Loucy (cell line): ENCODE measurements at regions not wholly inside any gene's neighbourhood (a gene's known extent, or its start where the extent isn't known, plus 50 kb on each side); places are given as distances from the start of the nearest gene placed in this dataset.

ENCODE experiments used
- H2AFZ ChIP-seq: fragments of 200-600 bp; sonication (generic); 2 replicates; pipeline ENCODE4 v1.6.0; 2016; ENCODE audit warnings: antibody characterized with exemption, mild to moderate bottlenecking, low read length, moderate library complexity
- H3F3A ChIP-seq: fragments of 200-600 bp; 2 replicates; pipeline ENCODE4 v1.6.0; 2016; ENCODE audit warnings: antibody characterized with exemption, low read depth, mild to moderate bottlenecking
- H3K27me3 ChIP-seq: fragments of 200-600 bp; sonication (generic); 2 replicates; pipeline ENCODE4 v1.6.1; 2014; ENCODE audit warnings: low read length, mild to moderate bottlenecking; ENCODE audit not compliant: insufficient read depth, poor library complexity, severe bottlenecking
- H3K36me3 ChIP-seq: fragments of 200-600 bp; sonication (generic); 2 replicates; pipeline ENCODE4 v1.6.1; 2016; ENCODE audit warnings: low read length; ENCODE audit not compliant: insufficient read depth
- H3K4me1 ChIP-seq: fragments of 200-600 bp; sonication (generic); 2 replicates; pipeline ENCODE4 v1.5.1; 2014; ENCODE audit warnings: low read length, mild to moderate bottlenecking; ENCODE audit not compliant: insufficient read depth, poor library complexity, severe bottlenecking
- H3K4me2 ChIP-seq: fragments of 200-600 bp; sonication (generic); 2 replicates; pipeline ENCODE4 v1.6.0; 2014; ENCODE audit warnings: antibody characterized with exemption, low read length, low read depth, mild to moderate bottlenecking; ENCODE audit not compliant: poor library complexity, severe bottlenecking
- H3K4me3 ChIP-seq: fragments of 200-600 bp; sonication (generic); 2 replicates; pipeline ENCODE4 v1.5.1; 2014; ENCODE audit warnings: low read length, mild to moderate bottlenecking, mixed read lengths; ENCODE audit not compliant: poor library complexity, severe bottlenecking
- H3K79me2 ChIP-seq: fragments of 200-600 bp; sonication (generic); 2 replicates; pipeline ENCODE4 v1.6.1; 2014; ENCODE audit warnings: low read length; ENCODE audit not compliant: insufficient read depth
- H3K9ac ChIP-seq: fragments of 200-600 bp; sonication (generic); 2 replicates; pipeline ENCODE4 v1.6.0; 2014; ENCODE audit warnings: mild to moderate bottlenecking, low read depth, low read length, moderate library complexity; ENCODE audit not compliant: poor library complexity, severe bottlenecking
- H3K9me2 ChIP-seq: fragments of 200-600 bp; sonication (generic); replicated peaks from 2 replicates; pipeline ENCODE4 v1.6.1; 2016; ENCODE audit warnings: low read depth, low read length, mixed read lengths
- H3K9me3 ChIP-seq: fragments of 200-600 bp; sonication (generic); 2 replicates; pipeline ENCODE4 v1.6.1; 2014; ENCODE audit warnings: mild to moderate bottlenecking, antibody characterized with exemption, low read length, low read depth; ENCODE audit not compliant: insufficient read depth
- H4K20me1 ChIP-seq: fragments of 200-600 bp; sonication (generic); 2 replicates; pipeline ENCODE4 v1.6.0; 2014; ENCODE audit warnings: antibody characterized with exemption, low read length, mild to moderate bottlenecking; ENCODE audit not compliant: insufficient read depth, poor library complexity, severe bottlenecking
- EZH2phosphoT487 ChIP-seq: fragments of 200-600 bp; IDR thresholded peaks from 2 replicates; pipeline ENCODE4 v1.6.1; 2018; ENCODE audit warnings: antibody characterized with exemption, mild to moderate bottlenecking, moderate library complexity, borderline replicate concordance
- TF ChIP-seq, protein P1 (sequence below): fragments of 200-600 bp; sonication (generic); conservative IDR thresholded peaks from 2 replicates; pipeline ENCODE4 v1.5.1; 2014; ENCODE audit warnings: mild to moderate bottlenecking, antibody characterized with exemption, low read length

DNA sequence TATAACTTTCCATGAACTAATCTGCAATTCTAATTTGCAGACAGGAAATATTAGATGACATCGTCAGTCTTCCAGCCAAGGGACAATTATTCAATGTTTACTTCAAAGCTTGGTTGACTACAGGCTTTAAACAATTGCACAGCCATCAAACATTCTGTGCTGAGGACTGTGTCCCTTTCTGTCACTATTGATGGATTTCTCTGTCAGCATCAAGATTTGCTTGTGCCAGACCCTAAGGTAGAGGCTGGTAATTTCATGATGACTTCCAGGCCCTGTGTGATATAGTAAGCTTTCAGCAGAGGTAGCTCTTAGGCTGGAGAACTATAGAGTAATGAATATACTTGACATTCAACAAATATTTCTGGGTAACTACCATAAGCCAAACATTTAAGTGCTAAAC lies 229.3 kb upstream of the ACTBL2 start:
- TF ChIP-seq, protein P1, sequence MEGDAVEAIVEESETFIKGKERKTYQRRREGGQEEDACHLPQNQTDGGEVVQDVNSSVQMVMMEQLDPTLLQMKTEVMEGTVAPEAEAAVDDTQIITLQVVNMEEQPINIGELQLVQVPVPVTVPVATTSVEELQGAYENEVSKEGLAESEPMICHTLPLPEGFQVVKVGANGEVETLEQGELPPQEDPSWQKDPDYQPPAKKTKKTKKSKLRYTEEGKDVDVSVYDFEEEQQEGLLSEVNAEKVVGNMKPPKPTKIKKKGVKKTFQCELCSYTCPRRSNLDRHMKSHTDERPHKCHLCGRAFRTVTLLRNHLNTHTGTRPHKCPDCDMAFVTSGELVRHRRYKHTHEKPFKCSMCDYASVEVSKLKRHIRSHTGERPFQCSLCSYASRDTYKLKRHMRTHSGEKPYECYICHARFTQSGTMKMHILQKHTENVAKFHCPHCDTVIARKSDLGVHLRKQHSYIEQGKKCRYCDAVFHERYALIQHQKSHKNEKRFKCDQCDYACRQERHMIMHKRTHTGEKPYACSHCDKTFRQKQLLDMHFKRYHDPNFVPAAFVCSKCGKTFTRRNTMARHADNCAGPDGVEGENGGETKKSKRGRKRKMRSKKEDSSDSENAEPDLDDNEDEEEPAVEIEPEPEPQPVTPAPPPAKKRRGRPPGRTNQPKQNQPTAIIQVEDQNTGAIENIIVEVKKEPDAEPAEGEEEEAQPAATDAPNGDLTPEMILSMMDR = no peak
- no peak for TF ChIP-seq EZH2phosphoT487
- no peak overlapping the region for H3K9ac ChIP-seq
- no peak overlapping the region for H3K4me3 ChIP-seq
- no peaks in the 10 kb centered on the region for H3F3A ChIP-seq
- H3K27me3 ChIP-seq = no peaks in the 10 kb centered on the region
- H3K9me3 ChIP-seq = no peaks in the 10 kb centered on the region
- H4K20me1 ChIP-seq = no peaks in the 10 kb centered on the region
- H2AFZ ChIP-seq = no peak overlapping the region
- no peaks in the 10 kb centered on the region for H3K79me2 ChIP-seq
- H3K4me1 ChIP-seq = peaks cover 5% of the 10 kb centered on the region
- no peaks in the 10 kb centered on the region for H3K9me2 ChIP-seq
- H3K36me3 ChIP-seq = no peaks in the 10 kb centered on the region
- H3K4me2 ChIP-seq = no peak overlapping the region

DNA sequence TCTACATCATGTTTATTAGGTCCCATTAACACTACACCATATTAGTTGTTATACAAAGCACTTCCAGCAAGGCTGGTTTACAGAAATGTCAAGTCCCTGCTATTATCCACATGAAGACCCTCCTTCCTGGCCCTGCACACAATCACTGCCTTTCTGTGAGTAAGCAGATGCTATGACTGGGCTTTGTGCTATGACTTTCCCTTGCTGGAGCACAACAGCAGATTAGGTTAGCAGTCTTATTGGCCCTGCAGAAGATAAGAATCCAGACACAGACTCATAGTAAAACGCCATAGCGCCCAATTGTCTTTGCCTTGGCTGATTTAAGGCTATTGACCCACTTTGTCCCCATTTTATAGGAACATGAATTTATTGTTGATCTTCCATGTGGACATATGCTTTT lies 228.9 kb upstream of the ACTBL2 start:
- Histone ChIP-seq H3K9ac (no peak overlapping the region), H3K4me1 (peaks cover 9% of the 10 kb centered on the region), H3K79me2 (no peaks in the 10 kb centered on the region), H2AFZ (no peak overlapping the region), H3K27me3 (no peaks in the 10 kb centered on the region), H3K9me2 (no peaks in the 10 kb centered on the region), H3K36me3 (no peaks in the 10 kb centered on the region), H3K4me3 (no peak overlapping the region), H3F3A (no peaks in the 10 kb centered on the region), H3K9me3 (no peaks in the 10 kb centered on the region), H4K20me1 (no peaks in the 10 kb centered on the region), H3K4me2 (no peak overlapping the region)
- TF ChIP-seq EZH2phosphoT487 = no peak
- TF ChIP-seq, protein P1 = no peak

DNA sequence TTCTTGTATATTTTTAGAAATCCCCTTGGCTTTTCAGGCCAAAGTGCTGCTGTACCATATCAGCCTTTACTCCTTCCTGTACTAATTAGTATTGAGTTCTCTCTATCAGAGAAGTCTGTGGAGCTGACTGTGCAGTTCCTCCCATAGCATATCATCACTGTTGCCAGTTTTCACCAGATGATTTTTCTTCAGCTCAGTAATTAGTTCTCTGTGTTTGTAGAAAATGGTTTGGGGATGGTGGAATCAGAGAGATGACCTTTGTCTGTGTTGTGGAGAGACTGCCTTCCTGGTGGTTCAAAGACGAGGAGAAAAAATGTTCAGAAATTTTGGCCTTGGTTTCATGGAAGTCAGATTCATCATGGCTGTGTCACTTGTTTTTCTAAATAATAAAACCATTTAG lies 227.5 kb upstream of the ACTBL2 start:
- H3K36me3 ChIP-seq = no peaks in the 10 kb centered on the region
- no peak overlapping the region for H2AFZ ChIP-seq
- no peak overlapping the region for H3K4me2 ChIP-seq
- peaks cover 9% of the 10 kb centered on the region for H3K4me1 ChIP-seq
- no peaks in the 10 kb centered on the region for H3K9me3 ChIP-seq
- H3K9ac ChIP-seq = no peak overlapping the region
- H3K4me3 ChIP-seq = no peak overlapping the region
- H3K79me2 ChIP-seq = no peaks in the 10 kb centered on the region
- H3K9me2 ChIP-seq = no peaks in the 10 kb centered on the region
- TF ChIP-seq EZH2phosphoT487 = no peak
- TF ChIP-seq, protein P1 = no peak
- H4K20me1 ChIP-seq = no peaks in the 10 kb centered on the region
- no peaks in the 10 kb centered on the region for H3F3A ChIP-seq
- no peaks in the 10 kb centered on the region for H3K27me3 ChIP-seq
